Activated T-cell treated with anti-CD3 and anti-CD28 coated beads, Interleukin-2, amount 50 U/mL, for 4 hours (primary cell): ENCODE measurements at regions not wholly inside any gene's neighbourhood (a gene's known extent, or its start where the extent isn't known, plus 50 kb on each side); places are given as distances from the start of the nearest gene placed in this dataset.

ENCODE experiments used
- ATAC-seq, 2 donors: fragments of 200-7000 bp; cut with Tn5 transposase; one replicate each; pipeline ENCODE4 v1.10.0; 2021
- DNase-seq: peaks from one replicate; pipeline ENCODE4 v3.0.0-alpha.2; 2020
- H3K27me3 Mint-ChIP-seq: one replicate; pipeline ENCODE4 v1.8.0; 2021; ENCODE audit warnings: low read depth, mixed read lengths
- H3K36me3 Mint-ChIP-seq: one replicate; pipeline ENCODE4 v1.8.0; 2022; ENCODE audit warnings: mixed read lengths; ENCODE audit not compliant: insufficient read depth
- H3K4me1 Mint-ChIP-seq: one replicate; pipeline ENCODE4 v1.8.0; 2021; ENCODE audit warnings: low read depth, mixed read lengths
- H3K4me3 Mint-ChIP-seq: one replicate; pipeline ENCODE4 v1.8.0; 2021; ENCODE audit warnings: mild to moderate bottlenecking, moderate library complexity, mixed read lengths
- H3K9me3 Mint-ChIP-seq: one replicate; pipeline ENCODE4 v1.8.0; 2021; ENCODE audit warnings: mixed read lengths

GRCh38 chr4:71186257-71186565, 152.6 kb upstream of the SLC4A4 start:
- Mint-ChIP-seq H3K27me3 (peaks cover 45% of the 10 kb centered on the region), H3K9me3 (no peaks in the 10 kb centered on the region), H3K4me3 (peak overlapping the region; percentile 78), H3K4me1 (peaks cover 26% of the 10 kb centered on the region), H3K36me3 (no peaks in the 10 kb centered on the region)
- no peak for ATAC-seq
- no peak for DNase-seq

GRCh38 chr4:71186566-71187403, 152.0 kb upstream of the SLC4A4 start:
- H3K4me1 Mint-ChIP-seq, result peaks cover 26% of the 10 kb centered on the region
- peak; percentile 73 to 75 for ATAC-seq

GRCh38 chr4:71187404-71188155, 151.2 kb upstream of the SLC4A4 start:
- H3K4me3 Mint-ChIP-seq, result peak overlapping the region; percentile 80

More at GRCh38 chr4:71186566-71187403, 152.0 kb upstream of the SLC4A4 start:
- Mint-ChIP-seq H3K4me3 (peak overlapping the region; percentile 82), H3K36me3 (no peaks in the 10 kb centered on the region), H3K9me3 (no peaks in the 10 kb centered on the region), H3K27me3 (peaks cover 46% of the 10 kb centered on the region)
- DNase-seq, result peak; percentile 7

GRCh38 chr4:71188156-71188640, 150.6 kb upstream of the SLC4A4 start:
- ATAC-seq (no peak), DNase-seq (no peak)
- peaks cover 26% of the 10 kb centered on the region for H3K4me1 Mint-ChIP-seq
- peak overlapping the region; percentile 80 for H3K4me3 Mint-ChIP-seq
- peaks cover 52% of the 10 kb centered on the region for H3K27me3 Mint-ChIP-seq
- H3K36me3 Mint-ChIP-seq, result no peaks in the 10 kb centered on the region
- no peaks in the 10 kb centered on the region for H3K9me3 Mint-ChIP-seq

More at GRCh38 chr4:71187404-71188155, 151.2 kb upstream of the SLC4A4 start:
- no peaks in the 10 kb centered on the region for H3K36me3 Mint-ChIP-seq
- peaks cover 26% of the 10 kb centered on the region for H3K4me1 Mint-ChIP-seq
- peaks cover 50% of the 10 kb centered on the region for H3K27me3 Mint-ChIP-seq
- no peaks in the 10 kb centered on the region for H3K9me3 Mint-ChIP-seq
- peak; percentile 22 to 24 for ATAC-seq
- no peak for DNase-seq

DNA sequence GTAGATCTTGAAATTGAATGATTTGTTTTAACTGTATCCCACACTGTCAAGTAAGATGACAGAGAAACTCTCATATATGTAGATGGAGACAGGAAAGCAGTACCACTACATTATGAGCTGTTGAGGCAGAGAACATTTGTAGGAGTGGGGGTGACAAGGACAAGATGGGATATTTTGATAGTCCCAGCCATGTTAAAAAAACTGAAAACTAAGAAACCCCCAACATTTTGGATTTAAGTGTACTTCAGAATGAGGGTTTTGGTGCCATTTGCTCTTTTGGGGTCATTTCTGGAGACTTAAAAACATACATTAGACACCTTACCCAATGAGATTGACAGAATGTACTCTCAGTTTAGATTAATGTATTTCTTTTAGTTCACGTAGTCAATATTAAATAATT, 149.9 kb upstream of the SLC4A4 start:
- peaks cover 26% of the 10 kb centered on the region for H3K4me1 Mint-ChIP-seq
- H3K36me3 Mint-ChIP-seq, result no peaks in the 10 kb centered on the region
- DNase-seq, result no peak
- H3K27me3 Mint-ChIP-seq, result peaks cover 52% of the 10 kb centered on the region
- H3K9me3 Mint-ChIP-seq, result no peaks in the 10 kb centered on the region
- H3K4me3 Mint-ChIP-seq, result peak overlapping the region; percentile 80
- ATAC-seq, result no peak

- Mint-ChIP-seq H3K4me3 (no peak overlapping the region), H3K9me3 (no peaks in the 10 kb centered on the region), H3K27me3 (peaks cover 49% of the 10 kb centered on the region), H3K36me3 (no peaks in the 10 kb centered on the region), H3K4me1 (peaks cover 22% of the 10 kb centered on the region)
- ATAC-seq (no peak), DNase-seq (no peak)
Measured at GRCh38 chr4:71189471-71189870, 149.3 kb upstream of the SLC4A4 start.

GRCh38 chr4:71194454-71194853, 144.4 kb upstream of the SLC4A4 start:
- no peak for ATAC-seq
- peaks cover 22% of the 10 kb centered on the region for H3K27me3 Mint-ChIP-seq
- H3K4me1 Mint-ChIP-seq, result peaks cover 6% of the 10 kb centered on the region
- no peak for DNase-seq
- no peaks in the 10 kb centered on the region for H3K9me3 Mint-ChIP-seq
- H3K4me3 Mint-ChIP-seq, result no peak overlapping the region
- no peaks in the 10 kb centered on the region for H3K36me3 Mint-ChIP-seq

GRCh38 chr4:71195924-71196323, 142.9 kb upstream of the SLC4A4 start:
- Mint-ChIP-seq H3K27me3 (peaks cover 14% of the 10 kb centered on the region), H3K36me3 (no peaks in the 10 kb centered on the region), H3K4me1 (peaks cover 9% of the 10 kb centered on the region), H3K9me3 (no peaks in the 10 kb centered on the region), H3K4me3 (no peak overlapping the region)
- ATAC-seq, result no peak
- DNase-seq, result no peak

- Mint-ChIP-seq H3K27me3 (peaks cover 6% of the 10 kb centered on the region), H3K9me3 (no peaks in the 10 kb centered on the region), H3K4me1 (peaks cover 9% of the 10 kb centered on the region), H3K4me3 (no peak overlapping the region), H3K36me3 (no peaks in the 10 kb centered on the region)
- DNase-seq (no peak), ATAC-seq (no peak)
Measured at GRCh38 chr4:71198958-71199357, 139.9 kb upstream of the SLC4A4 start.

GRCh38 chr4:71201057-71201456, 137.8 kb upstream of the SLC4A4 start:
- H3K4me3 Mint-ChIP-seq, result no peak overlapping the region
- no peaks in the 10 kb centered on the region for H3K9me3 Mint-ChIP-seq
- no peak for DNase-seq
- peaks cover 9% of the 10 kb centered on the region for H3K4me1 Mint-ChIP-seq
- no peak for ATAC-seq
- H3K36me3 Mint-ChIP-seq, result no peaks in the 10 kb centered on the region
- peaks cover 1% of the 10 kb centered on the region for H3K27me3 Mint-ChIP-seq

GRCh38 chr4:71201817-71202576, 136.8 kb upstream of the SLC4A4 start:
- Mint-ChIP-seq H3K36me3 (no peaks in the 10 kb centered on the region), H3K9me3 (no peaks in the 10 kb centered on the region), H3K4me3 (no peak overlapping the region), H3K27me3 (no peaks in the 10 kb centered on the region), H3K4me1 (peaks cover 9% of the 10 kb centered on the region)
- no peak for ATAC-seq
- no peak for DNase-seq

GRCh38 chr4:71202705-71203104, 136.1 kb upstream of the SLC4A4 start:
- Mint-ChIP-seq H3K36me3 (no peaks in the 10 kb centered on the region), H3K4me1 (peaks cover 9% of the 10 kb centered on the region), H3K4me3 (no peak overlapping the region), H3K9me3 (no peaks in the 10 kb centered on the region), H3K27me3 (no peaks in the 10 kb centered on the region)
- no peak for ATAC-seq
- no peak for DNase-seq

DNA sequence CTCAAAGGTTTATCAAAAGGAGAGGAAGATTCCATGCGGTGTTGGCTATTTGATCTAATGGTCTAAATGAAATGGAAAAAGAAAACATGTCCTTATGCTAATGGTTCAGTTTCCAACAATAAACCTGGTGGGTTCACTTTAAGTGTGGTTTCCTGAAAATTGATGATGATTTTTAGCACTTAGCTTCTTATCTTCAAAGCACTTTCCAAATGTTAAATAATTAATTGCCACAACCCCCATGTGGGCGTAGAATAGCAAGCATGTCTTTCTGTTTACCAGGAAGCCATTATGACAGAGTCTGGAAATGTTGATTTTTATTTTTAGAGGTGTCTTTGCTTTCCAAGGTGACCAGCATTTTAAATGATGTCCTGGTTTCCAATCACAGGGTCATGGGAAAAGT, 134.8 kb upstream of the SLC4A4 start:
- no peak for ATAC-seq

DNA sequence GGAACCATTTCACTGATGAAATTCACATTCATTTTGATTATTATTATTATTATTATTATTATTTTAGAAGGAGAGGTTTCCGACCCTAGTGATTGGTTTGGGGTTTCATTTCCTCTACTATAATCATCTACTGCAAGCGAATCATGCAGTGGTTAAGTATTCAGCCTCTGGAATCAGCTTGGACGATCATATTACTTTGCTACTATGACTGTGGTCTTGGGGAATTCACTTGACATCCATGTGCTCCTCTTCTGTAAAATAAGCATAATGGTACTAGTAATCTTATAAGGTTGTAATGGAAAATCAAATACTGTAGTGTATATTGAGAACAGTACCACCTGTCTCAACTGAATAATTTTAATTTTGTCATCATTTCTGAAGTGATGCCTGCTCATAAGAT, 132.1 kb upstream of the SLC4A4 start:
- ATAC-seq (no peak), DNase-seq (no peak)
- Mint-ChIP-seq H3K36me3 (no peaks in the 10 kb centered on the region), H3K4me1 (no peaks in the 10 kb centered on the region), H3K27me3 (no peaks in the 10 kb centered on the region), H3K4me3 (no peak overlapping the region), H3K9me3 (no peaks in the 10 kb centered on the region)

More for the DNA sequence above, 134.8 kb upstream of the SLC4A4 start:
- DNase-seq, result no peak
- Mint-ChIP-seq H3K4me1 (peaks cover 7% of the 10 kb centered on the region), H3K4me3 (no peak overlapping the region), H3K9me3 (no peaks in the 10 kb centered on the region), H3K36me3 (no peaks in the 10 kb centered on the region), H3K27me3 (no peaks in the 10 kb centered on the region)
